ENCODE measurements at regions not wholly inside any gene's neighbourhood (a gene's known extent, or its start where the extent isn't known, plus 50 kb on each side); places are given as distances from the start of the nearest gene placed in this dataset.

DNA sequence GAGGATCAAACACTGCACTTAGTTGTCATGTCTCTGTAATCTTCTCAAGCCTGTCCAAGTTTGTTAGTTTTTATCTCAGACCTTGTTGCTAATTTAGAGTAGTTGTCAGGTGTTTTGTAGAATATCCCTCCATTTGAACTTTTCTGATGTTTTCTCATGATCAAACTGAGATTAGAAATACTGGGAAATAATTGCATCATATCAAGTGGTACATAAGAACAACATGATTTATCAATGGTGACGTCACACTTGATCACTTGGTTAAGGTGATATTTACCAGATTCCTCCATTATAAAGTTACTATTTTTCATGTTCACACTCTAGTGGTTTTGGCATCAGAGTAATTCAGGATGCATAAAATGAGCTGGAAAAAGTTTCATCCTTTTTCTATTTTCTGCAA lies 1182.4 kb upstream of the ZEB2 start:
- DNase-seq (ENCODE audit: low read depth): no peak

DNA sequence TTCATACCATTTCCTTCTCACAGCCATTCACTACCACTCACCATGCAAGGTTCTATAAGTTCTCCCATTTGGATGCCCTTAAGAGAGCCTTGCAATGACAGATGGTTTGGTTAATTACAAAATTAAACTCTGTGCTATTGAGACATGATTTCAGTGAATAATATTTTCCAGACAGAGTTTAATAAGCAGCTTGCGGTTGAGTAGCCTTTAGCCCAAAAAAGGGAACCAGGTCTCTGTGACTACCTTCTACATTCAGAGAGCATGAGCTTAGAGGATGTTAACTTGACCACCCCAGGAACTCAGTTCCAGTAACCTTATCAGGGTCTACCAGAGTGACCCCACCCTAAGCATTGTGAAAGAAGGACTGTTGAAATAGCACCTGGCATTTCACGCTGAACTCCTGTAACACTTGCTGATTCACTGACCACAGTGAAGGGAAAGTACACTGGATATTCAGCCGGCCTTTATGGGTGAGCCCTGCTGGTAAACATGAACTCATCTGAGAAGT lies 1173.1 kb upstream of the ZEB2 start:
- DNase-seq (ENCODE audit: low read depth): peak; percentile 89

DNA sequence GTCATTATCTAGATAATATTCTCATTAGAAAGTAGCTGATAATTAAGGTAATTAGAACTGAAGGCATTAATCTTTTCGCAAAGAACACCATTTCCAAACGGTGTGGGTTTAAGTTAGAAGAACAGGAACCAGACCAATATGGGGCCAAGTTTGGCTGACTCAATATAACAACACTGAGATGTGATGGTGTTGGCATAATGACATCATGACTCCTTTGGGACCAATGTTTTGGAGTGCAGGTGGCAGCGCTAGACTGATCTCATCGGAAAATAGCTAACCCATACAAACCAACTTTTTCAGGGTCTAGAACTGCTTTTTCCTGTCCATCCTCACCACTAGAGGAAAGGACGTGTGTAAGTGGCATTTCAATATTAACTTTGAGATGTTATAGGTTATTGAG lies 1171.7 kb upstream of the ZEB2 start:
- no peak for DNase-seq (ENCODE audit: low read depth)

- DNase-seq (ENCODE audit: low read depth): no peak
Observed at GRCh38 chr2:145690183-145690778, 1170.4 kb upstream of the ZEB2 start.

DNA sequence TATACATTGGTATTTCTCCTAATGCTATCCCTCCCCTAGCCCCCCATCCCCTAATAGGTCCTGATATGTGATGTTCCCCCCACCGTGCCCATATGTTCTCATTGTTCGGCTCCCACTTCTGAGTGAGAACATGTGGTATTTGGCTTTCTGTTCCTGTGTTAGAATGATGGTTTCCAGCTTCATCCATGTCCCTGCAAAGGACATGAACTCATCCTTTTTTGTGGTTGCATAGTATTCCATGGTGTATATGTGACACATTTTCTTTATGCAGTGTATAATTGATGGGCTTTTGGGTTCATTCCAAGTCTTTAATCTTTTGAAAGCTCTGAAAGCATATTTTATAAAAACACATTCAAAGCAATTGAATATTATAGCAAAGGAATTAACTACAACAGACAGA lies 1169.4 kb upstream of the ZEB2 start:
- DNase-seq (ENCODE audit: low read depth): no peak

DNA sequence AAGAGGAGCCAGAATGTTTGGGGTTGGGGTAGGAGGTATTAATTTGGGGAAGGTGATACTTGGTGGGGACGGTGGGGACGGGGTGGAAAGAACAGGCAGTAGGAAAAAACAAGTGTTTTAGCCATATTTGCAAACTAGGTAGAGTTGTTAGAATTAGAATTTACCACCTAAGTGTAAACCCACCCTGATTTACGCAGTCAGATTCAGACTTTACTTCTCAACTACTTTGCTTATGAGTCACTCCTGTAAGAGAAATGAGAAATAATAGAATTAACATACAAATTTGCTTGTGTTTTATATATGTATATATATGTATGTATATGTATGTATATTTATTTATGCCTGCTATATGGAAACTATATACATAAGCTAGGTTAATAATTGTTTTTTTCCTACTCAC lies 1168.2 kb upstream of the ZEB2 start:
- no peak for DNase-seq (ENCODE audit: low read depth)

DNA sequence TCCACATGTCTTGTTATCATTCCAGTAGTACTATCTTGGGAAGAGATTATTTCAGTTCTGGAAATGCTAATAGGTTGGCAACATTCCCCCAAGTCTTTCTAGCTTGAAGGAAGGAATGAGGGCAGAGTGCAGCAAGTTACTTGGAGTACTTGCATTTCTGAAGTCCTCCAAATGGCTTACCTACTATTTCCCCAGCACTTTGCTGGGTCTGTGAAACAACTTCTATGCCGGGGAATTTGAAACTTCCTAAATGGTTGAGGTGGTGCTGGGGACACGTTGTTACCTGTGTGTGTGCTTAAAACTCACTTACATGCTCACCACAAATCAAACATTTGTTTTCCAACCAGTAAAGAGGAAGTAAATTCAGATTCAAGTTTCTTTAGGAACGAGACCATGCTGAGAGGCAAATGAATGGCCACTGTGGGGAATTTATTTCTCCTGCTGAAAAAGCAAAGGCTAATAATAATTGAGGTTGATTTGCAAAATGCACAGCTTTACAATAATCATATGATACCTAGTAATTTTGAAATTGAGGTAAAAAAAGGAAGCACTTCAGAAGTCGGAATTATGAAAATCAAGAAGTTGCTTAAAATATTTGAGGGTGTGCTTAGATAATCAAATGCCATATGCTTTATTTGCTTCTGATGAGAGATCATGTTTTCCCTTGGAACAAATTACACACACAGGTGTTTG lies 1167.7 kb upstream of the ZEB2 start:
- DNase-seq (ENCODE audit: low read depth): no peak

DNA sequence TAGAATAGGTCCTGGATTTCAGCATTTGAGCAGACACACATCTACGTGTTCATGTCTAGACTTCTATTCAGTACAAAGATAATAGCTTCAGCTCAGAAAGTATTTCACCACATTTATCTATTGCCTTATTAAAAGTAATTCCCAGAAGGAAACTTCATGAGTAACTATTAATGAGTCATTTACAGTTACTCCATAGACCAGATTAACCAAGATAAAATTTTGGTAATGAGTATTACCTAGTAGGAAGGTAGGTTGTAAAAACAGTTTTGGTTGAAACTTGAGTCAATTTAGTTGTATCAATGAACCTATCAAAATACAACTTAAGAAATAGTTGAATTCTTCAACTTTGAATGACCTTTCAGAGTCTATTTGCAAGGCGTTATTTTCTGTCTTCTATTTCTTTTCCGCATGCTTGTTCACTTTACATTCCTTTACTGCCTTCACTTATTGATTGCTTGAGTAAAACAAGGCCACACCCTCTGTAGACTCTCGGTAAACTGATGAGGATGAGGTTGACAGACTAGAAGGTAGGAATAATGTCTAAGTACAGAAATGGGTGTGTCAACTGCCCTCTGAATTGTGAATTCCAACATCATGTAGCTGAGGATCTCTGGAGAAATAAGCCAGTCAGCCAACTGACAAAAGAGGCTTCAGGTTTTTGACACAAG lies 1165.6 kb upstream of the ZEB2 start:
- no peak for DNase-seq (ENCODE audit: low read depth)

DNA sequence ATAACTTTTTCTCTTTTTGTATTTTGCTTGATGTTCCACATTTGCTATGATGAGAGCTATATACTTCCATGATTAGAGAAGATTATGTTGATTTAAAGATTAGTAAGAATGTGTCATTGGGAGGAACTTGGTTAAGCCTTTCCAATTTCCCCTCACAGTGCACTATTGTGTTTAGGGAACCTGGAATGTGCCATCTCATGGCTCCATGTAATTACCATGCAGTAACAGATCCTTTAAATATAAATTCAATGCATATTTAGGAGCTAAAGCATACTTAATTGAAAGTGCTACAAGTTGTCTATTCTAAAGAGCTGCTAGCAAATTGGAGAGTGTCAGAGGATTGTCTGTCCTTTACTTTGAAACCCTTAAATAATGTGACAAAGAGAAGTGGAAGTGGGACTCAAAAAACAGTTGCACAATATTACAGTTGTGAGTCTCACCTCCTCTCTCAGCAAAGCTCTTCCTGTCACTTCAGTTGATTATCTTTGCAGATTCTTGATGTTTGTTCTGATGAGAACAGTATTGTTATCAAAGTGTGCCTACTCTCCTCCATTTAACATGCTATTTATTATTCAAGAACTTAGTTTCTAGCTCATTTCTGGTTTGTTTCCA lies 1162.7 kb upstream of the ZEB2 start:
- no peak for DNase-seq (ENCODE audit: low read depth)

DNA sequence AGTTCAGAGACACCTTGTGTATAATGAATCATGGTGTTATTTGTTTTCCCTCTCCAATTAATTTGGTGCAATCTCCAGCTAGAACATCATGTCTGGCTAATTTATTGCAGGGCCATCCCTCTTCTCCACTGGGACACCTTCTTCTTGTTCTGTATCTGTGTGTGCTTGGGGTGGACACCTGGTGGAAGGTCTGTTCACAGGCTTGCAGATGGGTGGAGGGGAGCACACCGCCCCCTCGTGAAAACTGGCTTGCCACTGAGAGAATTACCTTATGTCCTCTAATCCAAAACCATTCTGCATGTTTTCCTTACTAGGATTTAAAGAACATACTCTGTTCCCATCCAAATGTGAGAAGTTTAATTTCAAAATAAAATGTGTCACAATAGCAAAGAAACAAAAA lies 1160.4 kb upstream of the ZEB2 start:
- no peak for DNase-seq (ENCODE audit: low read depth)

GRCh38 chr2:145677371-145677770 lies 1157.5 kb upstream of the ZEB2 start:
- no peak for DNase-seq (ENCODE audit: low read depth)

- DNase-seq (ENCODE audit: low read depth): no peak
Observed at GRCh38 chr2:145674705-145675104, 1154.8 kb upstream of the ZEB2 start.

- no peak for DNase-seq (ENCODE audit: low read depth)
Observed at GRCh38 chr2:145669301-145669700, 1149.4 kb upstream of the ZEB2 start.

- no peak for DNase-seq (ENCODE audit: low read depth)
Observed at GRCh38 chr2:145666552-145666951, 1146.6 kb upstream of the ZEB2 start.

GRCh38 chr2:145657265-145657664 lies 1137.3 kb upstream of the ZEB2 start:
- DNase-seq (ENCODE audit: low read depth): no peak

- no peak for DNase-seq (ENCODE audit: low read depth)
Observed at GRCh38 chr2:145655165-145655765, 1135.3 kb upstream of the ZEB2 start.

GRCh38 chr2:145654746-145655145 lies 1134.8 kb upstream of the ZEB2 start:
- DNase-seq (ENCODE audit: low read depth): no peak

DNA sequence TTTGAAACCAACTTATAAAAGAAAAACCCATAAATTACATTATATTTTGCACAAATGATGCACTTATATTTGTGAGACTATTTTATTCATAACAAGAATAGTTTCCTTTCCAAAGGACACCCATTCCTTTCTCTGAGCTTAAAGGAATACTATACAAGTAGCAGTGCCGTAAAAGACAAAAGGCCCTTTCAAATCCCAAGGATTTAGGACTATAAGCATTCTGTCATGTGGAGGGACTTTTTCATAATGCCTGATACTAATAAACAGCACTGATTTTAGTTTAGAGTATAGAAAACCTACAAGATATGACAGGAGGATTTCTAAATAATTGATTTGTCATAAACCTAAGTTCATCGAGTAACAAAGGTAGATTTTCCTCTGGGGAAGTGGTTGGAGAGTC lies 1134.2 kb upstream of the ZEB2 start:
- DNase-seq (ENCODE audit: low read depth): no peak

- DNase-seq (ENCODE audit: low read depth): no peak
Observed at GRCh38 chr2:145653553-145653952, 1133.6 kb upstream of the ZEB2 start.

- DNase-seq (ENCODE audit: low read depth): peak; percentile 70
Observed at GRCh38 chr2:145652571-145653545, 1132.9 kb upstream of the ZEB2 start.

GRCh38 chr2:145652036-145652435 lies 1132.1 kb upstream of the ZEB2 start:
- DNase-seq (ENCODE audit: low read depth): no peak

All from non-pigmented ciliary epithelial cell (primary cell).